GM12892 (cell line): ENCODE measurements at regions not wholly inside any gene's neighbourhood (a gene's known extent, or its start where the extent isn't known, plus 50 kb on each side); places are given as distances from the start of the nearest gene placed in this dataset.

Experiments used
- POLR2A ChIP-seq: IDR thresholded peaks from 2 replicates; pipeline ENCODE4 v1.6.1; 2011; ENCODE audit warnings: low read depth, low read length, control low read depth
- POLR2AphosphoS5 ChIP-seq: IDR thresholded peaks from 2 replicates; pipeline ENCODE4 v1.6.1; 2011; ENCODE audit warnings: low read depth, low read length, control low read depth

- TF ChIP-seq POLR2AphosphoS5 (no peak), POLR2A (no peak)
These were observed 708.4 kb downstream of the POM121L12 start for GRCh38 chr7:53743697-53744402.
